Keratinocyte (primary cell): ENCODE measurements at regions not wholly inside any gene's neighbourhood (a gene's known extent, or its start where the extent isn't known, plus 50 kb on each side); places are given as distances from the start of the nearest gene placed in this dataset.

Experiments used
- CTCF ChIP-seq, 3 experiments: IDR thresholded peaks in 1 of 3; conservative IDR thresholded peaks in 1 of 3; optimal IDR thresholded peaks in 1 of 3; 2 replicates in 2 of 3; 3 replicates in 1 of 3; pipeline versions ENCODE3 to v1.5.1; 2011; ENCODE audit warnings: low read length in 3 of 3, mild to moderate bottlenecking in 3 of 3, moderate library complexity in 2 of 3, control low read depth in 1 of 3, inconsistent platforms in 1 of 3; ENCODE audit not compliant: insufficient read depth in 2 of 3; ENCODE audit errors: extremely low read depth in 1 of 3
- EZH2 ChIP-seq: IDR thresholded peaks from one replicate; pipeline ENCODE4 v1.6.1; 2012; ENCODE audit warnings: inconsistent platforms, mild to moderate bottlenecking, low read length, moderate library complexity

GRCh38 chr14:80136358-80136757, 74.9 kb downstream of the DIO2 start:
- TF ChIP-seq CTCF (optimal IDR thresholded peaks at IDR 0.05 in 1 of 3, IDR thresholded peaks at IDR 0.05 in 1 of 3, conservative IDR thresholded peaks at IDR 0.05 in 1 of 3; ENCODE audit: extremely low read depth in 1 of 3, insufficient read depth in 2 of 3, low read length in 3 of 3) (no peak), EZH2 (no peak)
